H1 (cell line): ENCODE measurements at regions not wholly inside any gene's neighbourhood (a gene's known extent, or its start where the extent isn't known, plus 50 kb on each side); places are given as distances from the start of the nearest gene placed in this dataset.

Experiments used
- CTCF ChIA-PET: fragments of 300-600 bp; sonication (Branson Sonifier 250); formaldehyde crosslinking; loops from one replicate; lab custom pipeline; 2021; ENCODE audit not compliant: partially characterized antibody; lab: Charles Lee
- POLR2A ChIA-PET: fragments of 300-600 bp; sonication (Branson Sonifier 250); formaldehyde crosslinking; loops from one replicate; lab custom pipeline; 2021; ENCODE audit warnings: inconsistent platforms; ENCODE audit not compliant: partially characterized antibody; lab: Charles Lee
- DNase-seq, 2 experiments: peaks; one replicate each; pipeline versions ENCODE4 v3.0.0 to v3.0.0-alpha.2; 2010 to 2022; ENCODE audit warnings: low spot score in 2 of 2, low read depth in 1 of 2, mixed read lengths in 1 of 2
- FAIRE-seq: peaks from 2 replicates; lab custom pipeline; 2011; peaks lifted over from hg19 to GRCh38; lab: Jason Lieb, UNC
- H2AFZ ChIP-seq: 2 replicates; pipeline ENCODE4 v1.8.1; 2012; ENCODE audit warnings: low read length, inconsistent platforms
- H2AK5ac ChIP-seq: 2 replicates; pipeline ENCODE4 v1.6.1; 2013; ENCODE audit warnings: low read depth, low read length
- H2BK120ac ChIP-seq: replicated peaks from 2 replicates; pipeline ENCODE3; 2013; ENCODE audit warnings: low read depth, low read length, inconsistent platforms
- H2BK12ac ChIP-seq: 2 replicates; pipeline ENCODE4 v1.6.1; 2013; ENCODE audit warnings: low read depth, low read length
- H2BK15ac ChIP-seq: 2 replicates; pipeline ENCODE4 v1.6.1; 2013; ENCODE audit warnings: low read length
- H2BK20ac ChIP-seq: 2 replicates; pipeline ENCODE4 v1.6.1; 2013; ENCODE audit warnings: low read length
- H2BK5ac ChIP-seq: 2 replicates; pipeline ENCODE4 v1.6.1; 2013; ENCODE audit warnings: low read depth, low read length
- H3K14ac ChIP-seq: 2 replicates; pipeline ENCODE4 v1.6.1; 2013; ENCODE audit warnings: inconsistent platforms; ENCODE audit not compliant: insufficient read length
- H3K18ac ChIP-seq: 2 replicates; pipeline ENCODE4 v1.6.1; 2013; ENCODE audit warnings: low read length; ENCODE audit errors: extremely low read depth
- H3K23ac ChIP-seq: 2 replicates; pipeline ENCODE4 v1.6.1; 2013; ENCODE audit warnings: inconsistent platforms; ENCODE audit not compliant: insufficient read length
- H3K23me2 ChIP-seq: 2 replicates; pipeline ENCODE4 v1.6.1; 2013; ENCODE audit warnings: low read depth, low read length
- H3K27ac ChIP-seq: 2 replicates; pipeline ENCODE4 v1.6.1; 2011; ENCODE audit warnings: low read depth, low read length, inconsistent platforms
- H3K27me3 ChIP-seq, 4 experiments: replicated peaks in 1 of 4; 1 replicate in 1 of 4; 2 replicates in 3 of 4; pipeline versions ENCODE4 v1.6.1 to v1.8.1; 2011 to 2013; ENCODE audit warnings: low read length in 3 of 4, mild to moderate bottlenecking in 3 of 4, inconsistent platforms in 2 of 4, mixed read lengths in 2 of 4, moderate library complexity in 1 of 4; ENCODE audit not compliant: control insufficient read depth in 3 of 4, insufficient read depth in 3 of 4; ENCODE audit errors: extremely low read depth in 1 of 4
- H3K36me3 ChIP-seq, 4 experiments: 2 replicates each; pipeline versions ENCODE4 v1.6.1 to v1.8.1; 2011 to 2013; ENCODE audit warnings: mild to moderate bottlenecking in 4 of 4, low read length in 3 of 4, moderate library complexity in 2 of 4, control low read depth in 1 of 4, inconsistent platforms in 1 of 4; ENCODE audit not compliant: insufficient read depth in 4 of 4, control insufficient read depth in 2 of 4
- H3K4ac ChIP-seq: replicated peaks from 2 replicates; pipeline ENCODE3; 2013; ENCODE audit warnings: low read length, low read depth, mixed read lengths, inconsistent platforms; ENCODE audit not compliant: insufficient read length
- H3K4me1 ChIP-seq, 4 experiments: replicated peaks in 1 of 4; 1 replicate in 1 of 4; 2 replicates in 3 of 4; pipeline versions ENCODE4 v1.6.1 to v1.8.1; 2011 to 2013; ENCODE audit warnings: low read length in 3 of 4, inconsistent platforms in 2 of 4, mixed read lengths in 1 of 4; ENCODE audit not compliant: insufficient read depth in 4 of 4, control insufficient read depth in 3 of 4
- H3K4me2 ChIP-seq, 2 experiments: 2 replicates each; pipeline versions ENCODE4 v1.6.1 to v1.8.1; 2011 to 2013; ENCODE audit warnings: low read depth in 2 of 2, low read length in 2 of 2, control low read depth in 1 of 2, inconsistent platforms in 1 of 2, mild to moderate bottlenecking in 1 of 2; ENCODE audit not compliant: insufficient read depth in 1 of 2
- H3K4me3 ChIP-seq, 4 experiments: fragments of 200-600, 300-600 bp in 1 of 4; sonication (generic), shearing (Covaris generic), sonication (Bioruptor Twin) in 1 of 4; 2 replicates each; pipeline versions ENCODE4 v1.5.1 to v1.8.1; 2011 to 2016; ENCODE audit warnings: low read length in 4 of 4, low read depth in 3 of 4, control low read depth in 2 of 4, inconsistent platforms in 2 of 4, mild to moderate bottlenecking in 2 of 4, mixed read lengths in 1 of 4, moderate library complexity in 1 of 4; ENCODE audit not compliant: insufficient read depth in 2 of 4; ENCODE audit errors: extremely low read depth in 1 of 4
- H3K56ac ChIP-seq: replicated peaks from 2 replicates; pipeline ENCODE3; 2013; ENCODE audit warnings: low read depth, mild to moderate bottlenecking, mixed read lengths, low read length, inconsistent platforms; ENCODE audit not compliant: insufficient read length
- H3K79me1 ChIP-seq: 2 replicates; pipeline ENCODE4 v1.6.1; 2013; ENCODE audit warnings: low read depth, low read length, control low read depth
- H3K79me2 ChIP-seq, 2 experiments: 2 replicates each; pipeline versions ENCODE4 v1.6.1 to v1.8.1; 2012 to 2013; ENCODE audit warnings: low read length in 2 of 2, mild to moderate bottlenecking in 2 of 2, inconsistent platforms in 1 of 2; ENCODE audit not compliant: insufficient read depth in 2 of 2, control insufficient read depth in 1 of 2
- H3K9ac ChIP-seq, 4 experiments: replicated peaks in 1 of 4; 1 replicate in 1 of 4; 2 replicates in 3 of 4; pipeline versions ENCODE4 v1.6.1 to v1.8.1; 2011 to 2013; ENCODE audit warnings: low read depth in 3 of 4, low read length in 3 of 4, control low read depth in 2 of 4, mild to moderate bottlenecking in 2 of 4, moderate library complexity in 2 of 4, inconsistent platforms in 1 of 4; ENCODE audit errors: extremely low read depth in 1 of 4
- H3K9me3 ChIP-seq, 2 experiments: 2 replicates each; pipeline versions ENCODE4 v1.6.1 to v1.8.1; 2012 to 2013; ENCODE audit warnings: mild to moderate bottlenecking in 2 of 2, moderate library complexity in 2 of 2, control low read depth in 1 of 2, inconsistent platforms in 1 of 2, low read depth in 1 of 2, low read length in 1 of 2, mixed read lengths in 1 of 2; ENCODE audit not compliant: insufficient read depth in 2 of 2
- H4K20me1 ChIP-seq, 2 experiments: replicated peaks in 1 of 2; 2 replicates each; pipeline versions ENCODE3 to v1.8.1; 2011 to 2013; ENCODE audit warnings: inconsistent platforms in 2 of 2, low read length in 2 of 2, mild to moderate bottlenecking in 1 of 2; ENCODE audit not compliant: insufficient read depth in 2 of 2, control insufficient read depth in 1 of 2
- H4K5ac ChIP-seq: 2 replicates; pipeline ENCODE4 v1.6.1; 2013; ENCODE audit warnings: low read length, low read depth, mixed read lengths, inconsistent platforms; ENCODE audit not compliant: insufficient read length
- H4K8ac ChIP-seq: 2 replicates; pipeline ENCODE4 v1.8.0; 2013; ENCODE audit warnings: mild to moderate bottlenecking, moderate library complexity, low read length, inconsistent platforms; ENCODE audit not compliant: insufficient read depth; ENCODE audit errors: extremely low read depth
- H4K91ac ChIP-seq: replicated peaks from 2 replicates; pipeline ENCODE3; 2013; ENCODE audit warnings: low read length, mixed read lengths, inconsistent platforms; ENCODE audit not compliant: insufficient read length
- BRCA1 ChIP-seq: IDR thresholded peaks from 2 replicates; pipeline ENCODE4 v1.6.1; 2012; ENCODE audit warnings: low read depth, low read length, improper control_type of control experiment
- CBX8 ChIP-seq: fragments of 300-800, 300-1000 bp; sonication (generic); IDR thresholded peaks from 2 replicates; pipeline ENCODE4 v1.7.1; 2016; ENCODE audit warnings: low read depth, low read length, borderline replicate concordance
- CHD2 ChIP-seq: IDR thresholded peaks from 2 replicates; pipeline ENCODE4 v1.6.1; 2012; ENCODE audit warnings: low read length, improper control_type of control experiment
- HDAC2 ChIP-seq, 2 experiments: fragments of 300-600 bp in 1 of 2; sonication (generic) in 1 of 2; IDR thresholded peaks; 2 replicates each; pipeline ENCODE4 v1.6.1; 2011 to 2012; ENCODE audit warnings: low read depth in 2 of 2, low read length in 2 of 2, mild to moderate bottlenecking in 2 of 2, moderate library complexity in 2 of 2, borderline replicate concordance in 1 of 2, inconsistent platforms in 1 of 2
- JUN ChIP-seq: IDR thresholded peaks from 2 replicates; pipeline ENCODE4 v1.6.1; 2011; ENCODE audit warnings: low read depth, mild to moderate bottlenecking, improper control_type of control experiment, low read length
- NANOG ChIP-seq: IDR thresholded peaks from 2 replicates; pipeline ENCODE4 v1.6.1; 2011; ENCODE audit warnings: low read length, low read depth, mild to moderate bottlenecking, inconsistent platforms; ENCODE audit not compliant: insufficient read depth, poor library complexity, severe bottlenecking
- POLR2AphosphoS5 ChIP-seq: IDR thresholded peaks from 2 replicates; pipeline ENCODE4 v1.6.1; 2011; ENCODE audit warnings: low read depth, low read length
- RFX5 ChIP-seq: IDR thresholded peaks from 2 replicates; pipeline ENCODE4 v1.6.1; 2011; ENCODE audit warnings: low read depth, low read length, improper control_type of control experiment, borderline replicate concordance
- RXRA ChIP-seq: IDR thresholded peaks from 2 replicates; pipeline ENCODE4 v1.6.1; 2011; ENCODE audit warnings: low read depth, mild to moderate bottlenecking, low read length, moderate library complexity; ENCODE audit not compliant: insufficient read depth
- SIN3A ChIP-seq, 2 experiments: IDR thresholded peaks in 1 of 2; conservative IDR thresholded peaks in 1 of 2; 2 replicates each; pipeline ENCODE4 v1.6.1; 2011 to 2012; ENCODE audit warnings: low read length in 2 of 2, improper control_type of control experiment in 1 of 2, low read depth in 1 of 2, mild to moderate bottlenecking in 1 of 2
- WGBS, 2 experiments: shearing (Covaris generic) in 1 of 2; methylation state at CpG; one replicate each; pipeline versions ENCODE4 v1.1.6 to v1.1.7; 2013 to 2015; ENCODE audit warnings: low lambda C conversion rate in 2 of 2, mixed read lengths in 2 of 2, inconsistent platforms in 1 of 2, low coverage in 1 of 2, missing lambda C conversion rate in 1 of 2; ENCODE audit not compliant: insufficient replicate concordance in 2 of 2, insufficient coverage in 1 of 2, insufficient read length in 1 of 2; ENCODE audit errors: extremely low coverage in 1 of 2, missing lambda C conversion rate in 1 of 2; 5-methylcytosine and 5-hydroxymethylcytosine counted together

- Histone ChIP-seq H2BK5ac (peak overlapping the region; percentile 76), H2BK12ac (peak overlapping the region; percentile 88), H3K9me3 (no peaks in the 10 kb centered on the region), H3K4ac (no peak overlapping the region), H2BK20ac (peak overlapping the region; percentile 91; the same call in 1 of the 2 replicates), H3K23me2 (no peaks in the 10 kb centered on the region), H2BK120ac (no peak overlapping the region), H3K79me1 (no peaks in the 10 kb centered on the region), H4K91ac (no peak overlapping the region), H3K23ac (no peak overlapping the region), H4K20me1 (no peaks in the 10 kb centered on the region), H3K36me3 (no peaks in the 10 kb centered on the region), H3K4me1 (no peaks in the 10 kb centered on the region; a peak in 3 of 7 replicates), H3K4me2 (no peak overlapping the region), H3K79me2 (no peaks in the 10 kb centered on the region), H4K8ac (no peak overlapping the region), H2AFZ (peak overlapping the region; percentile 68; the same call in 1 of the 2 replicates), H3K56ac (no peak overlapping the region), H3K9ac (no peak overlapping the region), H3K27me3 (no peaks in the 10 kb centered on the region; a peak in 1 of 7 replicates), H2AK5ac (no peak overlapping the region), H3K27ac (no peak overlapping the region), H2BK15ac (peak overlapping the region; percentile 62; the same call in 1 of the 2 replicates), H3K14ac (no peak overlapping the region), H3K4me3 (no peak overlapping the region), H4K5ac (no peak overlapping the region), H3K18ac (peak overlapping the region; percentile 51; the same call in 1 of the 2 replicates)
- 35% methylated on average over 26 of the region's 26 CpGs; no CpG with 5 or more reads in 1 of the 2 experiments for WGBS, 2 experiments
- peak; percentile 83 for FAIRE-seq
- CTCF ChIA-PET: interaction anchor here (0.6 to 6.9 kb wide), 65 partner anchors 8 to 1275 kb away, joined by 3 to 64 read pairs (median 4); no protein-coding TSS in a partner anchor
- peak; percentile 77 to 97 for DNase-seq
- POLR2A ChIA-PET: interaction anchor here (0.6 to 2.2 kb wide), 6 partner anchors 12 to 722 kb away, joined by 3 to 8 read pairs (median 4); partner anchors contain the start of gene SUPT3H
- TF ChIP-seq CBX8 (no peak), NANOG (no peak), SIN3A (conservative IDR thresholded peaks at IDR 0.05 in 1 of 2, IDR thresholded peaks at IDR 0.05 in 1 of 2; ENCODE audit: low read depth in 1 of 2, low read length in 2 of 2) (0 out of 4 replicates have a peak, but pooled peaks of 1 of the 2 experiments have one; percentile 27), HDAC2 (IDR thresholded peaks at IDR 0.05; ENCODE audit: borderline replicate concordance in 1 of 2, low read depth in 2 of 2, low read length in 2 of 2) (0 out of 4 replicates have a peak, but pooled peaks of 1 of the 2 experiments have one; percentile 43), JUN (no peak), POLR2AphosphoS5 (no peak), RXRA (no peak), BRCA1 (no peak), RFX5 (no peak), CHD2 (no peak)
Observed at GRCh38 chr6:44655412-44656342, 268.2 kb downstream of the CDC5L start.
